HG03342 (cell line): ENCODE measurements at regions not wholly inside any gene's neighbourhood (a gene's known extent, or its start where the extent isn't known, plus 50 kb on each side); places are given as distances from the start of the nearest gene placed in this dataset.
"Not testable (repeated sequence)": the region's sequence is repeated elsewhere in the genome, so short reads cannot be mapped to it uniquely, and the experiment has no call there.

Experiments
- ATAC-seq: cut with Tn5 transposase; IDR thresholded peaks from one replicate; pipeline ENCODE4 v1.9.1; 2021; ENCODE audit warnings: mild to moderate bottlenecking, moderate library complexity; ENCODE audit not compliant: unreplicated experiment

DNA sequence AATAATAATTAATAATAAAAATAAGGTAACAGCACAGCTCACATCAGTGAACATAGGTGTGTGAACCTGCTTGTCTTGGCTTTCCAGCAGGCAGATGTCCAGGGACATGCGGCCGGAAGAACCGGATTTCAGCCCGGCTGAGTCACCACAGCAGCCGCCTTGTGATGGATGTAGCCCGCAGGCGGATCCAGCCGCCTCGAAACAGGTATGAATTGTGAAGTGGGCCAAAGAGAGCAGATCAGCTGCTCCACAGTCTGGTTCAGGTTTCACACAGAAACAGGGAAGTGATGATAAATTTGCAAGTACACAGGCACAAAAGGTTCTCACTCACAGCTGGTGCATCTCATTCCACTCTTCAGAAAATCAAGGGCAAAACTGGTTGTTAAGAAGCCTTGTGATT lies 55.1 kb downstream of the ID4 start:
- ATAC-seq, result no peak

DNA sequence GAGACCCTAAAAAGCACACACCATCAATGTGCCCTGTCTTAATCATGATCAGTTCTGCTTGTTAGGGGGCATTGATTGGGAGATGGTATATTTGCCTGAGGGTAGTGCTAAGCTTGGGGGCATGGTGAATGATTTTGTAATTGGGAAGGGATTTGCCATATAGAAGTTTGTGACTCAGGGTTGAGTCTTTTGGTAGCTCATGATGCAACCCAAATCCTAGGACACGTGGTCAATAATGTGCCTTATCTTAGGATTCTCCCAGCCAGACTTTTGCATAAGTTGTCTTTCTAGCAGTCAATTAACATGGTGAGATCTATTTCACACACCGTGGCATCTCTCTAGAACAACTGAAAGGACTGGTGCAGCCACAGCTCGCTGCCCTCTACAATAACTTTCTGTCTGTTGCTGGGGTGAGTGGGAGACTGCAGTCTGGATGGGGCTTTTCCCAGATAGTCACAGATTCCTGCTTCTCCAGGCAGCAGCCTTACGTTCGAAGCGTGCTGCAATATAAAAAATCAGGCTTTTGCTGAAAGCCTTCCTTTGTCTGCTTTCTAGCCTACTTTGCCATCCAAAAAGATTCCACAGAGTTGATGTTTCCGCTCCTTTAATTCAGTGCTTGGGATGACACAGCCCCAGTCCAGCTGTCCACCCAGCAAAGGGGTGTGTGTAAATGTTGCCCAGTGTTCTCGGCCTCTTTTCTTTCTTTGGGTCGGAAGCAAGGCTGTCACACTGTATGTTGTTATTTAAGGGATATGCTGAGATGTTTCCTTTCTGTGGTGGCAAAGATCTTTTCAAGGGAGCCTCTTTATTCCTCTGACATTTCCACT lies 58.9 kb downstream of the ID4 start:
- no peak for ATAC-seq

DNA sequence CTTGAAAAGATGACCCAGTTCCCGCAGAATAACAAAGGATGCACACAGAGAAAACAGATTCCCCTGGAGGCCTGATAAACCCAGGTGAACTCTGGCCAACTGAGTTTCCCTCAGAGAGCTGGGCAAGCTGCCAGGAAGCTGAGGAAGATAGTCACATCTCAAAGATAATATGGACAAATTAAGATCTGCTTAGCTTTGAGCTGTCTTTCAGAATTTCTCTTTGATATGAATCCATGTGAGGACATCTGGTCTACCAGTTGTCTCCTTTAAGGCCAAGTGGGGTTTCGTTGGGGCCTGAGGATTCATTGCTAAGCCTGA lies 59.5 kb downstream of the ID4 start:
- ATAC-seq, result no peak

DNA sequence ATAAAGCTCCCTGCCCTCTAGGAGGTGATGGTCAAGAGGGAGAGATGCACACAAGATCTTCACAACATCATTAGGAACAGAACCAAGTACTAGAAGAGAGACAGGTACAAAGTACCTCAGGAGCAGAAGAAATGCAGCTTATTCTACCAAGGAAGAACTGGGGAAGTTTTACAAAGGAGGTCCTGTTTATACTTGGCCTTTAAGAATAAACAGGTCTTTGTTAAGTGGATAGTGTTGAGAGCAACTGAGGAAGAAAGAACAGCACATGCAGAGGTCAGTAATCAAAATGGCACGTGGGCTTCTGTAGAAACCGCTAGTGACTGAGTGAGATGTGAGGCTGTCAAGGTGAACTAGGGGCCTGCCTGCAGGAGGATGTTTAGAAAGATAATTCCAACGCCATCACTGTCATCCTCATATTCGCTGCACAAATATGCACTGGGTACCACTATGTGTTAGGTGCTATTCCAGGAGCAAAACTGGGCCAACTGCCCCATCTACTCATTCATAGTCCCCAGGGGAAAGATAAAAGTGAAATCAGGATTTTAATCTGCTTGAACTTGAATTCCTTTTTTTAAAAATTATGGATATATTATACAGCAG lies 61.1 kb downstream of the ID4 start:
- no peak for ATAC-seq

DNA sequence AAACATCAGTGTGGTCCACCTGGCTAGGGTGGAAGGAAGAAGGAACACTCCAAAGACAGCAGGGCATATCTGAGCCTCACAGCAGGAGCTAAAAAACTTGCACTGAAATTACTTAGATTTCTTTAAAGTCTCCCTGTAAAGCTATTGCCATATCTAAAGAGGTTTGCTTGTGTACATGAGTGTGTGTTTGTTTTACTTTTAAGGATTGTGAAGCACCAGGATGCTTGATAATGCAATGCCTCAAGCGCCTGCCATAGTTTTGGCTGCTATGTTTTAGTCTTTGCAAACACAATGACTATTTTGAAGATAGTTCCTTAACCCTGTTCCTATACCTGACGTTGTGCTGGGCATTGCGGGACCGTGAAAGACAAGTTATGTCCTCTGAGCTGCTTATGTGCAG lies 65.0 kb downstream of the ID4 start:
- no peak for ATAC-seq

DNA sequence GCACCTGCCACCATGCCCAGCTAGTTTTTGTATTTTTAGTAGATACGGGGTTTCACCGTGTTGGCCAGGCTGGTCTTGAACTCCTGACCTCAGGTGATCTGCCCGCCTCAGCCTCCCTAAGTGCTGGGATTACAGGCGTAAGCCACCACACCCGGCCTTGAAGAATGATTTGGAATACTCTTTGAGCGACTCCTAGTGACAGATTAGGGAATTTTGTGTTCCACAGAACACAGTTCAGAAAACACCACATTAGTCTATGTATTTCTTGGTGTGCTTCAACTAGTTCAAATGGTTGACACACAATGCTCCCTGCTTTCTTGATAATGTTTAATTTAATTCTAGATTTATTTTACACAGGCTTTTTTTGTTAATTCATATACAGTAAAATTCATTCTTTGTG lies 67.2 kb downstream of the ID4 start:
- ATAC-seq, result not testable (repeated sequence)

DNA sequence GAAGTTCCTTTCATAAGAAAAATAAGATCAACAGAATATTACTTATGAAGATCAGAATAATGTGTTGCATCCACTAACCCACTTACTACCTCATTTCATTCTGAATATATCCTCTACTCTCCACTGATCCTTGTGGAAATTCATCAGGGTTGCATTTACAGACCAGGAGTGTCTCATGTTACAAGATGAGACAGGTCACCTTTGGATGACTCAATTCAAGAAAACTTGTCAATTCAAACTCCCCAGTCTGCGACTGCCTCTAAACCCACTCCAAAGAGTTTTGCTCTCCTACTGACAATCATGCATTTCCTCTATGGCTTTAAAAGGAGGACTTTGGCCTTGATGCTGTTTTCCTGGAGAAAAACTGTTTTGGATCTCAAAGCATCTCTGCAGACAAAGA lies 68.4 kb downstream of the ID4 start:
- no peak for ATAC-seq

DNA sequence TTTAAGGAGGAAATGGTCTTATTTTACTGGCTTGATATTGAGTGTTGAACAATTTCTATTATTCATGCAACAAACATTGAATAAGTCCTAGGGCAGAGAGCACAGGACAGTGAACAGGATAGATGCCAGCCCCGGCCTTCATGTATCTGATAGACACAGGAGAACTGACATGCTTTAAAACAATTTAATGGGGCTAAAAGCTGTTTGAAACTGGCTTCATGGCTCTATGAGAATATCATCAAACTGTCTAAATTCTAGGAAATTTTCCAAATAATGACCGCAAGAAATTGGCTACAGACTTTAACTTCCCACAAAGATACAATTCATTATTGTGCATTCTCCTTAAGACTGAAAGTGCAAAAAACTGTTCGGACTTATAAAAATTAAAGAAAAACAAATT lies 69.0 kb downstream of the ID4 start:
- no peak for ATAC-seq

DNA sequence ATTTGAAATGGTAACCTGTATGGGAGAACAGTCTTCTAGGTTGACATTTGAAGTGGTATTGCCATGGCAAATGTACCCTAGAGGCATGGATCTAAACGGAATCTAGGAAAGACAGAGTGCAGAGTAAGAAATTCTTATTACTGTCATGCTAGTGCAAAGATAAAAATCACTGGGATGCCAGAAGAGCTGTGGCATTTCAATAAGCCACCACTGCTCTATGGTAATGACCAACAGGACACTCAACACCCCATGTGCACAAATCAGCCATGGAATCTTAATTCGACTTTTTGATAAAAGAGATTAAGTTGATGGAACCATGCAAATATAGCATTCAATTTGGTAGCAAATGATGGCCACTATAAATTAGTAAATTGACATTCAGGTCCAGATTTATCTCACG lies 74.1 kb downstream of the ID4 start:
- ATAC-seq, result no peak

DNA sequence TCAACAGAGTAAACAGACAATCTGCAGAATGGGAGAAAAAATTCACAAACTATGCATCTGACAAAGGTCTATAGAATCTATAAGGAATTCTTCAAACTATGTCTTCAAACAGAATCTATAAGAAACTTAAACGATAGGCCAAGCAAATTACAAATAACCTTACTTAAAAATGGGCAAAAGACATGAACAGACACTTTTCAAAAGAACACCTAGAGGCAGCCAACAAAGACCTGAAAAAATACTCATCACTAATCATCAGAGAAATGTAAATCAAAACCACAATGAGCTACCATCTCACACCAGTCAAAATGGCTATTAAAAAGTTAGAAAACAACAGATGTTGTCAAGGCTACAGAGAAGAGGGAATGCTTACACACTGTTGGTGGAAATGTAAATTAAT lies 81.3 kb downstream of the ID4 start:
- ATAC-seq, result no peak

DNA sequence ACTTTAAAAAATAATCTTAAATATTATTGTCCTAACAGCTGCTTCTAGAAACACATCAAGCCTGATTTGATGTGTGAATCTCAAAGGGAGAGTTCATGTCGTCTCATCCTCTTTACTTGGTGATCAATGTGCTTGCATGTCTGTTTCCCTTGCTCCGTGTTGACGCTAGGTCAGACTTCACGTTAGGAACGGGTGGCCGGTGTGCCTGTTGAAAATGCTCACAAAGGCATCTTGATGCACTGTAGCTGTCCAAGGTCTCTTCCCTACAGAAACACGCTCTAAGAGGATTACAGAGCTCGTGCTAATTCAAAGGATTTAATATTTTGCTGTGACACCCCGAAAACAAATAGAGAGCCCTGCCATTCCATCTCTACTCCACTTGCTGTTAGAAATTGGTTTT lies 84.6 kb downstream of the ID4 start:
- ATAC-seq, result no peak

DNA sequence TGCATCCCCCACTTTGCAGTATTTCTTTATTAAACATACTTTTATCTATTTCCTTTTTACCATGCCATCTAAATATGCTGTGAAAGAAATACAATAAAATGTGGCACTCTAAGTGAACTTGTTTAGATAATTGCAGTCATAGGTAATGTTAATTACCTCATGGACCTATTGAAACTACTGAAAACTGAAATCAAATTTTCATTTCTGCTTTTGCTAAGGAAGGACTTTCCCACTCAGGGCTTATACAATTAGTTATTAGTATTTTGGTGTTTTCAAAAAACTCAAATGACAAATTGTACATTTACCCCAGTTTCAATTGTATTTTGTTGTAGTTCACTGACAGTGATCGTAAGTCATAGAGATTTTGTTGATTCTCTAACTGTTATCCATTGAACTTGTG lies 88.4 kb downstream of the ID4 start:
- ATAC-seq, result no peak

DNA sequence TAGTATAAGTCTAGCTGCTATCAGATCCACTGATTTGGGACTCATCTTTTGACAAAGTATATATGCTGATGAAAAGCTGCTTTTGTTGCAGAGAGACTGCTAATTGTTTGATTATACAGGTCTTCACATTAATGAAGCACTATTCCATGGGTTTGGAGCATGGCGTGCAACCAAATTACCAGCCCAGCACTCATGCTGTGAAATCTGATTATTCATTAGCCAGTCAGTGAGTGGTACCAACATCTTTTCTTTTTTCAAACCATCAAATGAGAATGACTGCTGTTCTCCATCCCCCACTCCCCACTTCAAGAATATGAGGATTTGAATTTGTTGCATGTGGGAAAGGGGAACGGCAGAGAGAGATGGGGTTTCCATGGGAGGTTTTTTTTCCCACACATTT lies 91.3 kb downstream of the ID4 start:
- no peak for ATAC-seq

DNA sequence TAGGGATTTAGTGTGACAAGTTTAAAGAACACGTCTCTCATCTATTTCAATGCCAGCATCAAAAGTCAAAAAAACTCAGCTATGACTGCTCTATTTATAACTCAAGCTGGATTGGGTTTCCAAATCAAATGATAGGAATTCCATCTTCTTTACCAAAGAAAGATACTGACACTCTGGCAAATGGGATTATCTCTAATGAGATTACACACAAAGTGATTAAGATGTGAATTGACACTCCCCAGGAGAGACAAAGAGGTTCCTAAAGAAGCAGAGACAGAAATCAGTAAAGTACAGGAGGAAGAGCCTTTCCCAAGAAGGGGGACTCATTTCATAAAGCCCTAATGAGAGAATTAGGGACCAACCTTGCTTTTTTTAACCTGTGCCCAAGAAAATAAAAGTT lies 92.1 kb downstream of the ID4 start:
- no peak for ATAC-seq

DNA sequence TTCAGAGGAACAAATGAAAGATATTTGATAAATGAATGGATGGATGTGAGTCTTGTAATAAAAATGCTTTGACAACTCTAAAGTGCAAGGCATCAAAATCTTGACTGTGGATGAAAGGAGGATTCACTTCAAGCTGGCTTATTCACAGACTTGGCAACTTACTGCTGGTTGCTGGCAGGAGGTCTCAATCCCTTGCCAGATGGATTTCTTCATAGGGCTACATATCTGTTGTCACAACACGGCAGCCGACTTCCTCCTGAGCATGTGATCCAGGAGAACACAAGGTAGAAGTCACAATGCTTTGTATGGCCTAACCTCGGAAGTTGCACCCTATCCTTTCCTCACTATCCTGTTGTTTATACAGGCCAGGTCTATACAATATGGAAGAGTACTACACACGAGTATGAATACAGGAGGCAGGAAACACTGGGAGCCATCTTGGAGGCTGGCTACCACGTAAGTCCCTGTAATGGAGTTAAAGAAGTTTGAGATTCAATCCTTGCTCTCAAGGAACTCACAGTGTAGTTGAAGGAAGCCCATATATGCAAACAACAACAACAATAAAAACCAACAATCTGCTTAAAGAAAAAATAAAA lies 97.9 kb downstream of the ID4 start:
- ATAC-seq, result no peak

DNA sequence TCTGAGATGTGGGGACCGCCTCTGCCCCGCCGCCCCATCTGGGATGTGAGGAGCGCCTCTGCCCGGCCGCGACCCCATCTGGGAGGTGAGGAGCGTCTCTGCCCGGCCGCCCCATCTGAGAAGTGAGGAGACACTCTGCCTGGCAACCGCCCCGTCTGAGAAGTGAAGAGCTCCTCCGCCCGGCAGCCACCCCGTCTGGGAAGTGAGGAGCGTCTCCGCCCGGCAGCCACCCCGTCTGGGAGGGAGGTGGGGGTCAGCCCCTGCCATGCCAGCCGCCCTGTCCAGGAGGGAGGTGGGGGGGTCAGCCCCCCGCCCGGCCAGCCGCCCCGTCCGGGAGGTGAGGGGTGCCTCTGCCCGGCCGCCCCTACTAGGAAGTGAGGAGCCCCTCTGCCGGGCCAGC lies 102.2 kb downstream of the ID4 start:
- not testable (repeated sequence) for ATAC-seq

DNA sequence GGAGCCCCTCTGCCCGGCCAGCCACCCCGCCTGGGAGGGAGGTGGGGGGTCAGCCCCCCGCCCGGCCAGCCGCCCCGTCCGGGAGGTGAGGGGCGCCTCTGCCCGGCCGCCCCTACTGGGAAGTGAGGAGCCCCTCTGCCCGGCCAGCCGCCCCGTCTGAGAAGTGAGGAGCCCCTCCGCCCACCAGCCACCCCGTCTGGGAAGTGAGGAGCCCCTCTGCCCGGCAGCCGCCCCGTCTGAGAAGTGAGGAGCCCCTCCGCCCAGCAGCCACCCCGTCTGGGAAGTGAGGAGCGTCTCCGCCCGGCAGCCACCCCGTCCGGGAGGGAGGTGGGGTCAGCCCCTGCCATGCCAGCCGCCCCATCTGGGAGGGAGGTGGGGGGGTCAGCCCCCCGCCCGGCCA lies 102.8 kb downstream of the ID4 start:
- not testable (repeated sequence) for ATAC-seq

DNA sequence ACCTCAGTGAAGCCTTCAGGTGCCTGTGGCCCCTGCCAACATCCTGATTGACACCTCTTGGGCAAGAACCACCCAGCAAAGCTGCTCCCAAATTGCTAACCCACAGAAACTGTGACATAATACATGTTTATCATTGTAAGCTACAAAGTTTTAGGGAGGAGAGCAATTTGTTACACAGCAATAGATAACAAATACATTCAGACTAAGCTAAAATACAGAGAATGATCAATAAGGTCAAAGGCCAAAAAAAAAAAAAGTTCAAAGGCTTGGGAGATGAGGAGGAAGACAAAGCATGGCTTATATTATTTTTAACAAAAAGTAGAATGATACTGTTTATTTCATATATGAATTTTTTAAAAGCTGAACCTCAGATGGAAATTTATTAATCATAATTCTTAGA lies 105.9 kb downstream of the ID4 start:
- ATAC-seq, result no peak

DNA sequence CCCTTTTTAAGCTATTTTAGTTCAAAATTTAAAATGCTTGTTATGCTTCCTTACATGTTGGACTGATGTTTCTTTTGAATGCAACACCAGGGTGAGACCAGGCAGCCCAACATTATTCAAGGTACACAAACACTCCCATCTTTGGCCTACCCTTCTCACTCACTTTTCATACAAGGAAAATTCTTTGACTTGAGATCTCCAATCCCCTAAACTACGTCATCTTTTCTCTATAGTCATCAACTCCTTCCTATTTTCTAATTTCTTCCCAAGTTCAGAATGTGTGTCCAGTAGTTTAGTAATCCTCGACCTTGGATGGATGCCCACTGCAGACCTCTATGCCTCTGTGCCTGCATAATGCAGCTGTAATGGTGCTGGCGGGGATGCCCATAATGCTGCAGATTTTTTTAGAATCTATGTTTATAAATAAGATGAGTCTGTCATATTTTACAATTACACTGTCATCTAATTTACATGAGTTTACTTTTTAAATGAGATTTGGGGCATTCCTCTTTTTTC lies 108.7 kb downstream of the ID4 start:
- no peak for ATAC-seq

DNA sequence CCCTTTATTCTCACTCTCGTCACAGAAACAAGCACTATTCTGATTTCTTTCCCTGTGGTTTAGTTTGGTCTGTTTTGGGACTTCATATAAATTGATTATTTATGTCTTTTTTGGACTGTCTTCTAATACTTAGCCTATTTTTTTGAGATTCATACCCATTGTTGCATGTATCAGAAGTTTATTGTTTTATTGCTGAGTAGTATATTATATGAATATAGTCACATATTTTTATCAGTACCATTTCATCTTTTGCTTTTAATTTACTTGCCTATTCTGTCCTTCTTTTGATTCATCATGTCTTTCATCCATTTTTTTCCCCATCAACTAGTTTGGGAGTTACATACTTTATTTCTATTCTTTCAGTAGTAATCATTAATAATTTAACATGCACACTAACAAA lies 112.0 kb downstream of the ID4 start:
- ATAC-seq, result no peak

DNA sequence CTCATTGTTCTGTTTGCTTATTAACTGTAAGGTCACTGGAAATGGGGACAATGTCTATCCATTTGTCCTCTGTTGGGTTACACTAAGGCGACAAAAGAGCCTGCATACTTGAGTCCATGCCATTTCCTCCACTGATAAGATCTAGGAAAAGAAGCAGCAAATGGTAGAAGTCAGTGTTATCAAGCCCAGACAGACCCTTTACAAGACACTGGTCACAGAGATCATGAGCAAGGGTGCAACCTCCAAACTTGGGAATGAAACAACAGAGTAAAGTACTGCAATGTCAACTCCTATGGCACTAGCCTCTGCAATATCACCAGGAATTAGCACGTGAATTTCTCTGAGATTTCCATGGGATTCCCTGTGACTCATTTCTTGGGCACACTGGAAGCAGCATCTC lies 126.9 kb downstream of the ID4 start:
- ATAC-seq, result no peak

DNA sequence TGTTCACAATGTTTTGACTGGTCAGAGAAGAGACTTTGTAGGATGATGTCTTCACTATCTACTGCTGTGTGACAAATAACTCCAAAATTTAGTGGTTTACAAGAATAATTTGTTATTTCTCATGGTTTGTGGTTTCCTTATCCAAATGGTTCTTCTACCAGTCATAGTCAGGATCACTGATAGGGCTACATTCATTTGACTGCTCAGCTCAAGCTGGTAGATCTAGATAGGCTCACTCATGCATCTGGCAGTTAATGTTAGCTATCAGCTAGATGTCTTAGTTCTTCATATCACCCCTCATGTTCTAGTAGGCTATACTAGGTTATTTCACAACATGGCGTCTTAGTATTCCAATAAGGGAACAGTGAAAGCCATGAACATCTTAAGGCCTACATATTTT lies 131.0 kb downstream of the ID4 start:
- no peak for ATAC-seq
